Psoas muscle (tissue), 7 donors: ENCODE measurements at regions not wholly inside any gene's neighbourhood (a gene's known extent, or its start where the extent isn't known, plus 50 kb on each side); places are given as distances from the start of the nearest gene placed in this dataset.

Source experiments
- ATAC-seq, 4 donors: fragments of 200-7000 bp; cut with Tn5 transposase; one replicate each; pipeline ENCODE4 v1.9.1; 2020; ENCODE audit warnings: moderate library complexity in 3 of 4, mild to moderate bottlenecking in 2 of 4
- DNase-seq, 2 donors: peaks; one replicate each; pipeline ENCODE4 v3.0.0-alpha.2; 2020
- H3K27ac ChIP-seq: fragments of 200-600 bp; one replicate; pipeline ENCODE4 v1.8.0; 2022
- H3K27me3 ChIP-seq, 3 donors: fragments of 200-600 bp in 1 of 3; one replicate each; pipeline versions ENCODE4 v1.6.1 to v1.8.0; 2013 to 2022; ENCODE audit warnings: low read length in 2 of 3, mild to moderate bottlenecking in 2 of 3, moderate library complexity in 1 of 3; ENCODE audit not compliant: insufficient read depth in 3 of 3
- H3K36me3 ChIP-seq, 2 donors: fragments of 200-600 bp in 1 of 2; one replicate each; pipeline versions ENCODE4 v1.6.1 to v1.8.0; 2013 to 2022; ENCODE audit warnings: low read depth in 1 of 2, mild to moderate bottlenecking in 1 of 2, moderate library complexity in 1 of 2; ENCODE audit not compliant: insufficient read depth in 1 of 2
- H3K4me1 ChIP-seq: fragments of 200-600 bp; one replicate; pipeline ENCODE4 v1.8.0; 2022
- H3K4me3 ChIP-seq: fragments of 200-600 bp; one replicate; pipeline ENCODE4 v1.8.0; 2022; ENCODE audit warnings: mild to moderate bottlenecking
- H3K9me3 ChIP-seq: fragments of 200-600 bp; one replicate; pipeline ENCODE4 v1.8.0; 2022
- WGBS, 3 donors: extraction: QIAGEN DNeasy Blood & Tissue Kit; methylation state at CpG; one replicate each; pipeline versions ENCODE4 v1.1.6 to v1.1.7; 2013; 5-methylcytosine and 5-hydroxymethylcytosine counted together
- intact Hi-C, 2 donors: fragments of 100-400 bp; cut with DNase I; formaldehyde crosslinking; loops; one replicate each; pipeline versions ENCODE4 v1.11.0 to v1.14.2; 2022
- TF ChIP-seq, protein P1 (sequence below): fragments of 200-600 bp; IDR thresholded peaks from one replicate; pipeline ENCODE4 v1.8.0; 2022; ENCODE audit warnings: antibody characterized with exemption
- donor health status: healthy with polysubstance abuse.
- donor health status: DM: no; HTN: no; CAD: no; lungs with moderate emphysema.
- donor health status: Bipolar disorder and iron deficiency.
- donor health status: healthy.
- donor health status: DM: yes; HTN: yes; CAD: no.
- donor health status: DM: no; HTN: no; CAD: no.
- donor health status: DM: yes; HTN: yes; CAD: no.

- ATAC-seq (peak in 1 of 4 donors; percentile 30), DNase-seq (no peak)
- Histone ChIP-seq H3K4me3 (no peak overlapping the region), H3K36me3 (no peaks in the 10 kb centered on the region), H3K4me1 (no peaks in the 10 kb centered on the region), H3K9me3 (peaks cover 15% of the 10 kb centered on the region), H3K27me3 (no peaks in the 10 kb centered on the region), H3K27ac (no peak overlapping the region)
- intact Hi-C loops: no loop called here
- 8 to 32% (median 10%) methylated on average over 1 of the region's 1 CpG for WGBS, 3 donors
- TF ChIP-seq, protein P1, sequence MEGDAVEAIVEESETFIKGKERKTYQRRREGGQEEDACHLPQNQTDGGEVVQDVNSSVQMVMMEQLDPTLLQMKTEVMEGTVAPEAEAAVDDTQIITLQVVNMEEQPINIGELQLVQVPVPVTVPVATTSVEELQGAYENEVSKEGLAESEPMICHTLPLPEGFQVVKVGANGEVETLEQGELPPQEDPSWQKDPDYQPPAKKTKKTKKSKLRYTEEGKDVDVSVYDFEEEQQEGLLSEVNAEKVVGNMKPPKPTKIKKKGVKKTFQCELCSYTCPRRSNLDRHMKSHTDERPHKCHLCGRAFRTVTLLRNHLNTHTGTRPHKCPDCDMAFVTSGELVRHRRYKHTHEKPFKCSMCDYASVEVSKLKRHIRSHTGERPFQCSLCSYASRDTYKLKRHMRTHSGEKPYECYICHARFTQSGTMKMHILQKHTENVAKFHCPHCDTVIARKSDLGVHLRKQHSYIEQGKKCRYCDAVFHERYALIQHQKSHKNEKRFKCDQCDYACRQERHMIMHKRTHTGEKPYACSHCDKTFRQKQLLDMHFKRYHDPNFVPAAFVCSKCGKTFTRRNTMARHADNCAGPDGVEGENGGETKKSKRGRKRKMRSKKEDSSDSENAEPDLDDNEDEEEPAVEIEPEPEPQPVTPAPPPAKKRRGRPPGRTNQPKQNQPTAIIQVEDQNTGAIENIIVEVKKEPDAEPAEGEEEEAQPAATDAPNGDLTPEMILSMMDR: no peak
Observed at GRCh38 chr13:76455960-76456359, 430.2 kb downstream of the KCTD12 start.

DNA sequence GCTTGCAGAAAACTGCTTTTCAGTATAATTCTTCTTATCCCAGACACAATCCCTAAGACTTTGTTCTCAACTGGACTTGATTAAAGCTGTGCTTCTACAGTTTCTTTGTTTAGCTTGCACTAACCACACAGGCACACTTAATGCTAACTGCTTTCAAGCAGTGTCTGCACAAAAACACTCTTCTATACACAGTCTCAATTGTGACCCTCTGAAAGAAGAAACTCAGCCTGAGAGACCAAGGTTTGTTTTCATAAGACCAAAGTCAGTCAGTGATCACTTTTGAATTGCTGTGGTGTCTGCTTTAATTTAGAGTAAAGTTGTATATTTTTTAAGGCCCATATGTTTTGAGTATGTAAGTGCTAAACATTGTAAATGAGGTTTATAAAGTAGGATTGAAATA, 431.2 kb downstream of the KCTD12 start:
- Histone ChIP-seq H3K27me3 (no peaks in the 10 kb centered on the region), H3K4me3 (no peak overlapping the region), H3K36me3 (no peaks in the 10 kb centered on the region), H3K9me3 (peaks cover 15% of the 10 kb centered on the region), H3K27ac (no peak overlapping the region), H3K4me1 (no peaks in the 10 kb centered on the region)
- intact Hi-C loops: no loop called here
- no peak for DNase-seq
- ATAC-seq: no peak
- TF ChIP-seq, protein P1: no peak

DNA sequence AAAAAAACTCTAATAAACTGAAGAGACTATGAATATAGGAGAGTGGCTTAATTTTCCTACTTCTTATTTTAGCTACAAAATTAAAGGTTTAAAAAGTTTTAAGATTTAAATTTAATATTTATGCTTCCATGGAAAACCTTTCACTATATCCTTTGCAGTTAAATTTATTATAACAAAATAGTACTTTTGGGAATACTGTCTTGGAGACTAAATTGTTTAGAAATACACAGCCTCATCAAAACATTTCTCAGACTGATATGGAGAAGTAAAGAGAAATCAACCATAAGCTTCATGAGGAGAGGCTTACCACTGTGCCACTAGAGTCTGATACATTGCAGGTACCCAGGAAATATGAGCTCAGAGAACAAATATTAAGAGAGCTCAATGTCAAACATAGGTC, 436.5 kb downstream of the KCTD12 start:
- intact Hi-C loops: no loop called here
- Histone ChIP-seq H3K9me3 (peaks cover 15% of the 10 kb centered on the region), H3K27ac (no peak overlapping the region), H3K4me3 (no peak overlapping the region), H3K4me1 (no peaks in the 10 kb centered on the region), H3K36me3 (no peaks in the 10 kb centered on the region), H3K27me3 (no peaks in the 10 kb centered on the region)
- DNase-seq (no peak), ATAC-seq (no peak)
- TF ChIP-seq, protein P1: no peak

DNA sequence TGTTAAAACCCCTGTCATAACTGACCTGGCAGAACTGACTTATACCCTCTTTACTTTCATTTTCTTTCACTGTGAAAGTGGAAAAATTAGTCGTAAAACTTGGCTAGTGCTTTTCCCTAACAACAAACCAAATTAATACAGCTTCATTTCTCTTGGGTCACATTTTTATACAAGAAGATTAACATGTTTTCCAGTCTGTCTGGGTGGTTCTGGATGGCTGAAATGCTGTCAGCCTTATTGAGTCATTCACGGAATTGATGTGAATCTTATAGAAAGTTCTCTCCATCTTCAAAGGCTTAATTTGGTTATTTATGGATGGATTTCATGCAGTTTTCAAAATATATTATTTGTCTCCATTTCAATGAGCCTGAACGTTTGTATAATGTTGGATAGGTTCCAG, 440.0 kb downstream of the KCTD12 start:
- Histone ChIP-seq H3K36me3 (no peaks in the 10 kb centered on the region), H3K4me1 (no peaks in the 10 kb centered on the region), H3K27me3 (no peaks in the 10 kb centered on the region), H3K4me3 (no peak overlapping the region), H3K27ac (no peak overlapping the region), H3K9me3 (peaks cover 8% of the 10 kb centered on the region)
- WGBS, 3 donors: 12 to 16% (median 14%) methylated on average over 3 of the region's 3 CpGs
- intact Hi-C loops: no loop called here
- TF ChIP-seq, protein P1: no peak
- no peak for DNase-seq
- ATAC-seq: no peak

GRCh38 chr13:76440568-76440967, 445.6 kb downstream of the KCTD12 start:
- no peaks in the 10 kb centered on the region for H3K36me3 ChIP-seq
- 82 to 92% (median 83%) methylated on average over 3 of the region's 3 CpGs for WGBS, 3 donors
- peaks cover 8% of the 10 kb centered on the region for H3K9me3 ChIP-seq
- intact Hi-C loops: no loop called here
- ATAC-seq: no peak
- no peak overlapping the region for H3K27ac ChIP-seq
- H3K4me1 ChIP-seq: no peaks in the 10 kb centered on the region
- TF ChIP-seq, protein P1: no peak
- no peaks in the 10 kb centered on the region for H3K27me3 ChIP-seq
- no peak overlapping the region for H3K4me3 ChIP-seq
- DNase-seq: no peak
